ENCODE measurements at regions not wholly inside any gene's neighbourhood (a gene's known extent, or its start where the extent isn't known, plus 50 kb on each side); places are given as distances from the start of the nearest gene placed in this dataset.

GRCh38 chr5:153168241-153168640, 322.2 kb upstream of the GRIA1 start:
- no peak for TF ChIP-seq EP300 (IDR thresholded peaks at IDR 0.05)
- TF ChIP-seq CTCF (IDR thresholded peaks at IDR 0.05): no peak

Measured in upper lobe of left lung (tissue), 4 donors.